BE2C (cell line): ENCODE measurements at regions not wholly inside any gene's neighbourhood (a gene's known extent, or its start where the extent isn't known, plus 50 kb on each side); places are given as distances from the start of the nearest gene placed in this dataset.

Source experiments
- DNase-seq: peaks from one replicate; pipeline ENCODE4 v3.0.0-alpha.2; 2020
- H3K27me3 ChIP-seq: fragments of 250-450 bp; sonication (Bioruptor Pico); 2 replicates; pipeline ENCODE4 v1.5.1; 2020; ENCODE audit warnings: mild to moderate bottlenecking
- H3K36me3 ChIP-seq: fragments of 250-450 bp; sonication (Bioruptor Pico); 2 replicates; pipeline ENCODE4 v1.5.1; 2020; ENCODE audit warnings: mild to moderate bottlenecking
- H3K4me1 ChIP-seq: fragments of 250-450 bp; sonication (Bioruptor Pico); 2 replicates; pipeline ENCODE4 v1.5.1; 2020
- H3K4me3 ChIP-seq: 2 replicates; pipeline ENCODE4 v1.5.1; 2011; ENCODE audit warnings: low read depth, low read length
- H3K9me3 ChIP-seq: fragments of 250-450 bp; sonication (Bioruptor Pico); 2 replicates; pipeline ENCODE4 v1.5.1; 2020
- CTCF ChIP-seq: IDR thresholded peaks from 2 replicates; pipeline ENCODE4 v1.5.1; 2012; ENCODE audit warnings: mild to moderate bottlenecking, low read depth, low read length

GRCh38 chr9:71485326-71485725, 283.0 kb downstream of the CEMIP2 start:
- DNase-seq: no peak
- H3K9me3 ChIP-seq: no peaks in the 10 kb centered on the region
- no peaks in the 10 kb centered on the region for H3K36me3 ChIP-seq
- TF ChIP-seq CTCF: no peak
- H3K4me1 ChIP-seq: no peaks in the 10 kb centered on the region; the same call in 1 of the 2 replicates
- H3K27me3 ChIP-seq: peaks cover 5% of the 10 kb centered on the region; the same call in 1 of the 2 replicates
- no peak overlapping the region for H3K4me3 ChIP-seq

GRCh38 chr9:71483436-71483835, 284.9 kb downstream of the CEMIP2 start:
- DNase-seq: no peak
- no peak for TF ChIP-seq CTCF

GRCh38 chr9:71479621-71480020, 288.7 kb downstream of the CEMIP2 start:
- Histone ChIP-seq H3K36me3 (no peaks in the 10 kb centered on the region), H3K4me3 (no peak overlapping the region), H3K27me3 (no peaks in the 10 kb centered on the region), H3K9me3 (no peaks in the 10 kb centered on the region), H3K4me1 (no peaks in the 10 kb centered on the region)
- DNase-seq: no peak
- no peak for TF ChIP-seq CTCF

More at GRCh38 chr9:71483436-71483835, 284.9 kb downstream of the CEMIP2 start:
- Histone ChIP-seq H3K9me3 (no peaks in the 10 kb centered on the region), H3K4me1 (no peaks in the 10 kb centered on the region; the same call in 1 of the 2 replicates), H3K4me3 (no peak overlapping the region), H3K27me3 (peaks cover 5% of the 10 kb centered on the region; the same call in 1 of the 2 replicates), H3K36me3 (no peaks in the 10 kb centered on the region)

- H3K36me3 ChIP-seq: no peaks in the 10 kb centered on the region
- no peak for DNase-seq
- no peak overlapping the region for H3K4me3 ChIP-seq
- TF ChIP-seq CTCF: no peak
- peaks cover 3% of the 10 kb centered on the region; the same call in 1 of the 2 replicates for H3K27me3 ChIP-seq
- no peaks in the 10 kb centered on the region for H3K9me3 ChIP-seq
- H3K4me1 ChIP-seq: no peaks in the 10 kb centered on the region
Measured at GRCh38 chr9:71472400-71472799, 295.9 kb downstream of the CEMIP2 start.

GRCh38 chr9:71465392-71465791, 302.9 kb downstream of the CEMIP2 start:
- Histone ChIP-seq H3K4me1 (no peaks in the 10 kb centered on the region), H3K4me3 (no peak overlapping the region), H3K36me3 (no peaks in the 10 kb centered on the region), H3K27me3 (no peaks in the 10 kb centered on the region), H3K9me3 (no peaks in the 10 kb centered on the region)
- DNase-seq: no peak
- TF ChIP-seq CTCF: no peak

GRCh38 chr9:71459082-71459481, 309.2 kb downstream of the CEMIP2 start:
- Histone ChIP-seq H3K4me1 (no peaks in the 10 kb centered on the region), H3K27me3 (no peaks in the 10 kb centered on the region), H3K9me3 (no peaks in the 10 kb centered on the region), H3K4me3 (no peak overlapping the region), H3K36me3 (no peaks in the 10 kb centered on the region)
- TF ChIP-seq CTCF: no peak
- DNase-seq: no peak
